H1 (cell line): ENCODE measurements at regions not wholly inside any gene's neighbourhood (a gene's known extent, or its start where the extent isn't known, plus 50 kb on each side); places are given as distances from the start of the nearest gene placed in this dataset.

Source experiments
- CTCF ChIA-PET: fragments of 300-600 bp; sonication (Branson Sonifier 250); formaldehyde crosslinking; loops from one replicate; lab custom pipeline; 2021; ENCODE audit not compliant: partially characterized antibody; lab: Charles Lee
- POLR2A ChIA-PET: fragments of 300-600 bp; sonication (Branson Sonifier 250); formaldehyde crosslinking; loops from one replicate; lab custom pipeline; 2021; ENCODE audit warnings: inconsistent platforms; ENCODE audit not compliant: partially characterized antibody; lab: Charles Lee
- DNase-seq, 2 experiments: peaks; one replicate each; pipeline versions ENCODE4 v3.0.0 to v3.0.0-alpha.2; 2010 to 2022; ENCODE audit warnings: low spot score in 2 of 2, low read depth in 1 of 2, mixed read lengths in 1 of 2
- FAIRE-seq: peaks from 2 replicates; lab custom pipeline; 2011; peaks lifted over from hg19 to GRCh38; lab: Jason Lieb, UNC
- H2AFZ ChIP-seq: 2 replicates; pipeline ENCODE4 v1.8.1; 2012; ENCODE audit warnings: low read length, inconsistent platforms
- H2AK5ac ChIP-seq: 2 replicates; pipeline ENCODE4 v1.6.1; 2013; ENCODE audit warnings: low read depth, low read length
- H2BK120ac ChIP-seq: replicated peaks from 2 replicates; pipeline ENCODE3; 2013; ENCODE audit warnings: low read depth, low read length, inconsistent platforms
- H2BK12ac ChIP-seq: 2 replicates; pipeline ENCODE4 v1.6.1; 2013; ENCODE audit warnings: low read depth, low read length
- H2BK15ac ChIP-seq: 2 replicates; pipeline ENCODE4 v1.6.1; 2013; ENCODE audit warnings: low read length
- H2BK20ac ChIP-seq: 2 replicates; pipeline ENCODE4 v1.6.1; 2013; ENCODE audit warnings: low read length
- H2BK5ac ChIP-seq: 2 replicates; pipeline ENCODE4 v1.6.1; 2013; ENCODE audit warnings: low read depth, low read length
- H3K14ac ChIP-seq: 2 replicates; pipeline ENCODE4 v1.6.1; 2013; ENCODE audit warnings: inconsistent platforms; ENCODE audit not compliant: insufficient read length
- H3K18ac ChIP-seq: 2 replicates; pipeline ENCODE4 v1.6.1; 2013; ENCODE audit warnings: low read length; ENCODE audit errors: extremely low read depth
- H3K23ac ChIP-seq: 2 replicates; pipeline ENCODE4 v1.6.1; 2013; ENCODE audit warnings: inconsistent platforms; ENCODE audit not compliant: insufficient read length
- H3K23me2 ChIP-seq: 2 replicates; pipeline ENCODE4 v1.6.1; 2013; ENCODE audit warnings: low read depth, low read length
- H3K27ac ChIP-seq: 2 replicates; pipeline ENCODE4 v1.6.1; 2011; ENCODE audit warnings: low read depth, low read length, inconsistent platforms
- H3K27me3 ChIP-seq, 4 experiments: replicated peaks in 1 of 4; 1 replicate in 1 of 4; 2 replicates in 3 of 4; pipeline versions ENCODE4 v1.6.1 to v1.8.1; 2011 to 2013; ENCODE audit warnings: low read length in 3 of 4, mild to moderate bottlenecking in 3 of 4, inconsistent platforms in 2 of 4, mixed read lengths in 2 of 4, moderate library complexity in 1 of 4; ENCODE audit not compliant: control insufficient read depth in 3 of 4, insufficient read depth in 3 of 4; ENCODE audit errors: extremely low read depth in 1 of 4
- H3K36me3 ChIP-seq, 4 experiments: 2 replicates each; pipeline versions ENCODE4 v1.6.1 to v1.8.1; 2011 to 2013; ENCODE audit warnings: mild to moderate bottlenecking in 4 of 4, low read length in 3 of 4, moderate library complexity in 2 of 4, control low read depth in 1 of 4, inconsistent platforms in 1 of 4; ENCODE audit not compliant: insufficient read depth in 4 of 4, control insufficient read depth in 2 of 4
- H3K4ac ChIP-seq: replicated peaks from 2 replicates; pipeline ENCODE3; 2013; ENCODE audit warnings: low read length, low read depth, mixed read lengths, inconsistent platforms; ENCODE audit not compliant: insufficient read length
- H3K4me1 ChIP-seq, 4 experiments: replicated peaks in 1 of 4; 1 replicate in 1 of 4; 2 replicates in 3 of 4; pipeline versions ENCODE4 v1.6.1 to v1.8.1; 2011 to 2013; ENCODE audit warnings: low read length in 3 of 4, inconsistent platforms in 2 of 4, mixed read lengths in 1 of 4; ENCODE audit not compliant: insufficient read depth in 4 of 4, control insufficient read depth in 3 of 4
- H3K4me2 ChIP-seq, 2 experiments: 2 replicates each; pipeline versions ENCODE4 v1.6.1 to v1.8.1; 2011 to 2013; ENCODE audit warnings: low read depth in 2 of 2, low read length in 2 of 2, control low read depth in 1 of 2, inconsistent platforms in 1 of 2, mild to moderate bottlenecking in 1 of 2; ENCODE audit not compliant: insufficient read depth in 1 of 2
- H3K4me3 ChIP-seq, 4 experiments: fragments of 200-600, 300-600 bp in 1 of 4; sonication (generic), shearing (Covaris generic), sonication (Bioruptor Twin) in 1 of 4; 2 replicates each; pipeline versions ENCODE4 v1.5.1 to v1.8.1; 2011 to 2016; ENCODE audit warnings: low read length in 4 of 4, low read depth in 3 of 4, control low read depth in 2 of 4, inconsistent platforms in 2 of 4, mild to moderate bottlenecking in 2 of 4, mixed read lengths in 1 of 4, moderate library complexity in 1 of 4; ENCODE audit not compliant: insufficient read depth in 2 of 4; ENCODE audit errors: extremely low read depth in 1 of 4
- H3K56ac ChIP-seq: replicated peaks from 2 replicates; pipeline ENCODE3; 2013; ENCODE audit warnings: low read depth, mild to moderate bottlenecking, mixed read lengths, low read length, inconsistent platforms; ENCODE audit not compliant: insufficient read length
- H3K79me1 ChIP-seq: 2 replicates; pipeline ENCODE4 v1.6.1; 2013; ENCODE audit warnings: low read depth, low read length, control low read depth
- H3K79me2 ChIP-seq, 2 experiments: 2 replicates each; pipeline versions ENCODE4 v1.6.1 to v1.8.1; 2012 to 2013; ENCODE audit warnings: low read length in 2 of 2, mild to moderate bottlenecking in 2 of 2, inconsistent platforms in 1 of 2; ENCODE audit not compliant: insufficient read depth in 2 of 2, control insufficient read depth in 1 of 2
- H3K9ac ChIP-seq, 4 experiments: replicated peaks in 1 of 4; 1 replicate in 1 of 4; 2 replicates in 3 of 4; pipeline versions ENCODE4 v1.6.1 to v1.8.1; 2011 to 2013; ENCODE audit warnings: low read depth in 3 of 4, low read length in 3 of 4, control low read depth in 2 of 4, mild to moderate bottlenecking in 2 of 4, moderate library complexity in 2 of 4, inconsistent platforms in 1 of 4; ENCODE audit errors: extremely low read depth in 1 of 4
- H3K9me3 ChIP-seq, 2 experiments: 2 replicates each; pipeline versions ENCODE4 v1.6.1 to v1.8.1; 2012 to 2013; ENCODE audit warnings: mild to moderate bottlenecking in 2 of 2, moderate library complexity in 2 of 2, control low read depth in 1 of 2, inconsistent platforms in 1 of 2, low read depth in 1 of 2, low read length in 1 of 2, mixed read lengths in 1 of 2; ENCODE audit not compliant: insufficient read depth in 2 of 2
- H4K20me1 ChIP-seq, 2 experiments: replicated peaks in 1 of 2; 2 replicates each; pipeline versions ENCODE3 to v1.8.1; 2011 to 2013; ENCODE audit warnings: inconsistent platforms in 2 of 2, low read length in 2 of 2, mild to moderate bottlenecking in 1 of 2; ENCODE audit not compliant: insufficient read depth in 2 of 2, control insufficient read depth in 1 of 2
- H4K5ac ChIP-seq: 2 replicates; pipeline ENCODE4 v1.6.1; 2013; ENCODE audit warnings: low read length, low read depth, mixed read lengths, inconsistent platforms; ENCODE audit not compliant: insufficient read length
- H4K8ac ChIP-seq: 2 replicates; pipeline ENCODE4 v1.8.0; 2013; ENCODE audit warnings: mild to moderate bottlenecking, moderate library complexity, low read length, inconsistent platforms; ENCODE audit not compliant: insufficient read depth; ENCODE audit errors: extremely low read depth
- H4K91ac ChIP-seq: replicated peaks from 2 replicates; pipeline ENCODE3; 2013; ENCODE audit warnings: low read length, mixed read lengths, inconsistent platforms; ENCODE audit not compliant: insufficient read length
- TAF7 ChIP-seq: optimal IDR thresholded peaks from 2 replicates; pipeline ENCODE3; 2011; ENCODE audit warnings: low read depth, mild to moderate bottlenecking, inconsistent platforms, low read length, moderate library complexity, borderline replicate concordance
- WGBS, 2 experiments: shearing (Covaris generic) in 1 of 2; methylation state at CpG; one replicate each; pipeline versions ENCODE4 v1.1.6 to v1.1.7; 2013 to 2015; ENCODE audit warnings: low lambda C conversion rate in 2 of 2, mixed read lengths in 2 of 2, inconsistent platforms in 1 of 2, low coverage in 1 of 2, missing lambda C conversion rate in 1 of 2; ENCODE audit not compliant: insufficient replicate concordance in 2 of 2, insufficient coverage in 1 of 2, insufficient read length in 1 of 2; ENCODE audit errors: extremely low coverage in 1 of 2, missing lambda C conversion rate in 1 of 2; 5-methylcytosine and 5-hydroxymethylcytosine counted together

DNA sequence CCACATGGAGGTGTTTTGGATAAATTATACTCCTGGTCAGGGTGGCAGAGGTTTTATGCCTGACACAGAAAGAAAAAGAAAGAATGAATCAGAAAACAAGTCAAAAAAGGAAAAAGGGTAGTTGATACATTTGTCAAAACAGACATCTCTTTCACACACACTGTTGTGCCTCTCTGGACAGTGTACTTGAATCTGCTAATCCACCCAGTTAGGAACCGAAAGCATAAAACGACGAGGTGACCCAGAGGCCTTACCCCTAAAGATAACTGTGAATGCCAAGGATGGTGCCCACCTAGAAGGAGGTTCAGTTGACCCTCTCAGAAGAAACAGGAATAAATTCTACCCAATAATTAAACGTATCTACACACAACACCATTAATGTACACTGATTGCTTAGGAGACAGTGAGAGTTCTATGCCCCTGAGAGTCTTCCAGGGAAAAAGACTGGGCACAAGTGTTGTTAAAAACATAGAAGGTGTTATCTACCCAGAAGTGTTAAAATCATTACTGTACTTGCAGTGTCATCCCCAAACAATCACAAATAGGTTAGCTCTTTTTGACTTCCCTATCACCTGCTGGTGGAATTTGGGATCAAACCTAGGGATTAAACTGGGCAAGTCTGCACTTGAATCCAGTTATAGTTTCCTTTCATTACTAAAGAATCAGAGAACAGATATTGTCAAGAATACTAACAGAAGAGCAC, 123.2 kb upstream of the DNAJC10 start:
- H4K8ac ChIP-seq = no peak overlapping the region
- H2AFZ ChIP-seq = no peak overlapping the region
- H3K79me2 ChIP-seq = no peaks in the 10 kb centered on the region
- no peak overlapping the region for H3K27ac ChIP-seq
- no peak overlapping the region for H3K18ac ChIP-seq
- DNase-seq (no peak), FAIRE-seq (no peak)
- H3K79me1 ChIP-seq = no peaks in the 10 kb centered on the region
- no peak overlapping the region for H2AK5ac ChIP-seq
- ChIA-PET POLR2A (no interaction called here), CTCF (interaction anchor here (1.0 to 1.4 kb wide), 4 partner anchors 8 to 134 kb away, joined by 3 to 4 read pairs (median 3); no protein-coding TSS in a partner anchor)
- no peak overlapping the region for H2BK12ac ChIP-seq
- H4K5ac ChIP-seq = no peak overlapping the region
- no peak overlapping the region for H2BK5ac ChIP-seq
- H4K91ac ChIP-seq = no peak overlapping the region
- no peak overlapping the region for H2BK15ac ChIP-seq
- peaks cover 2% of the 10 kb centered on the region; the same call in 1 of the 2 replicates for H3K23me2 ChIP-seq
- no peaks in the 10 kb centered on the region for H3K9me3 ChIP-seq
- H3K4me1 ChIP-seq = peaks cover 0 to 9% (median 4%) of the 10 kb centered on the region in 4 experiments; a peak in 4 of 7 replicates
- 80% methylated on average over 4 of the region's 4 CpGs; no CpG with 5 or more reads in 1 of the 2 experiments for WGBS, 2 experiments
- H2BK20ac ChIP-seq = no peak overlapping the region
- H3K9ac ChIP-seq = no peak overlapping the region
- H4K20me1 ChIP-seq = no peaks in the 10 kb centered on the region
- H3K4me2 ChIP-seq = no peak overlapping the region; a peak in 1 of 4 replicates
- H3K4ac ChIP-seq = no peak overlapping the region
- H3K36me3 ChIP-seq = no peaks in the 10 kb centered on the region
- H3K56ac ChIP-seq = no peak overlapping the region
- no peak overlapping the region for H3K14ac ChIP-seq
- H2BK120ac ChIP-seq = no peak overlapping the region
- no peaks in the 10 kb centered on the region for H3K27me3 ChIP-seq
- no peak overlapping the region for H3K23ac ChIP-seq
- TF ChIP-seq TAF7 = no peak
- no peak overlapping the region for H3K4me3 ChIP-seq
